GM23338 (cell line): ENCODE measurements at regions not wholly inside any gene's neighbourhood (a gene's known extent, or its start where the extent isn't known, plus 50 kb on each side); places are given as distances from the start of the nearest gene placed in this dataset.

Experiments
- ATAC-seq: fragments of 200-7000 bp; cut with Tn5 transposase; 3 replicates; pipeline ENCODE4 v1.9.1; 2020
- DNase-seq: peaks from one replicate; pipeline ENCODE4 v3.0.0-alpha.2; 2015; ENCODE audit warnings: low spot score
- H2AFZ ChIP-seq: fragments of 200-600 bp; sonication (generic); 2 replicates; pipeline ENCODE4 v1.8.0; 2016; ENCODE audit warnings: antibody characterized with exemption, mild to moderate bottlenecking, moderate library complexity
- H3F3A ChIP-seq: fragments of 200-600 bp; sonication (generic); replicated peaks from 2 replicates; pipeline ENCODE4 v1.8.0; 2017; ENCODE audit warnings: antibody characterized with exemption, mixed run types, low read depth
- H3K27ac ChIP-seq: fragments of 200-600 bp; sonication (generic); 2 replicates; pipeline ENCODE4 v1.6.1; 2016; ENCODE audit warnings: low read depth
- H3K27me3 ChIP-seq: fragments of 200-600 bp; sonication (generic); 2 replicates; pipeline ENCODE4 v1.8.0; 2016; ENCODE audit warnings: mild to moderate bottlenecking, mixed run types, moderate library complexity; ENCODE audit not compliant: insufficient read depth
- H3K36me3 ChIP-seq: fragments of 200-600 bp; sonication (generic); 2 replicates; pipeline ENCODE4 v1.8.0; 2016; ENCODE audit warnings: mild to moderate bottlenecking; ENCODE audit not compliant: insufficient read depth
- H3K4me1 ChIP-seq: fragments of 200-600 bp; sonication (generic); 2 replicates; pipeline ENCODE4 v1.8.0; 2016; ENCODE audit warnings: mild to moderate bottlenecking, moderate library complexity; ENCODE audit not compliant: insufficient read depth
- H3K4me2 ChIP-seq: fragments of 200-600 bp; sonication (generic); 2 replicates; pipeline ENCODE4 v1.7.1; 2017; ENCODE audit warnings: mixed run types
- H3K4me3 ChIP-seq: fragments of 200-600 bp; sonication (generic); 2 replicates; pipeline ENCODE4 v1.6.1; 2016; ENCODE audit warnings: mixed run types
- H3K79me2 ChIP-seq: fragments of 200-600 bp; sonication (generic); replicated peaks from 2 replicates; pipeline ENCODE4 v1.8.0; 2017; ENCODE audit warnings: mild to moderate bottlenecking; ENCODE audit not compliant: insufficient read depth
- H3K9me2 ChIP-seq: fragments of 200-600 bp; sonication (generic); 2 replicates; pipeline ENCODE4 v1.8.0; 2017; ENCODE audit not compliant: insufficient read depth
- H4K20me1 ChIP-seq: fragments of 200-600 bp; sonication (generic); replicated peaks from 2 replicates; pipeline ENCODE4 v1.8.0; 2017; ENCODE audit warnings: mild to moderate bottlenecking; ENCODE audit not compliant: insufficient read depth
- H3K27ac Mint-ChIP-seq: 2 replicates; pipeline ENCODE4 v1.8.0; 2020; ENCODE audit warnings: inconsistent platforms, mild to moderate bottlenecking, moderate library complexity, mixed read lengths
- H3K27me3 Mint-ChIP-seq: 3 replicates; pipeline ENCODE4 v1.8.0; 2022; ENCODE audit warnings: low read depth, mild to moderate bottlenecking, moderate library complexity, mixed read lengths, inconsistent platforms; ENCODE audit not compliant: insufficient read depth, poor library complexity
- H3K36me3 Mint-ChIP-seq: 3 replicates; pipeline ENCODE4 v1.8.0; 2021; ENCODE audit warnings: low read depth, mild to moderate bottlenecking, inconsistent platforms, moderate library complexity, mixed read lengths
- H3K4me1 Mint-ChIP-seq: 3 replicates; pipeline ENCODE4 v1.8.0; 2020; ENCODE audit warnings: mild to moderate bottlenecking, inconsistent platforms, mixed read lengths
- H3K4me3 Mint-ChIP-seq: 3 replicates; pipeline ENCODE4 v1.8.0; 2021; ENCODE audit warnings: moderate library complexity, mild to moderate bottlenecking, inconsistent platforms, mixed read lengths
- H3K9me3 Mint-ChIP-seq: 3 replicates; pipeline ENCODE4 v1.8.0; 2020; ENCODE audit warnings: moderate library complexity, mild to moderate bottlenecking, inconsistent platforms, mixed read lengths
- CREB1 ChIP-seq: fragments of 250-450 bp; sonication (Bioruptor Pico); IDR thresholded peaks from 2 replicates; pipeline ENCODE4 v1.5.0; 2020; ENCODE audit warnings: low read depth, mild to moderate bottlenecking, moderate library complexity
- CTCF ChIP-seq, 2 experiments: fragments of 200-600 bp in 1 of 2; sonication (generic) in 1 of 2; conservative IDR thresholded peaks; 2 replicates each; pipeline versions ENCODE4 v1.5.1 to v1.6.1; 2016 to 2017; ENCODE audit warnings: antibody characterized with exemption in 2 of 2, low read depth in 2 of 2, mild to moderate bottlenecking in 2 of 2, moderate library complexity in 1 of 2
- ETS1 ChIP-seq: IDR thresholded peaks from 2 replicates; pipeline ENCODE4 v1.6.1; 2016; ENCODE audit warnings: antibody characterized with exemption
- EZH2 ChIP-seq: fragments of 200-600 bp; sonication (generic); IDR thresholded peaks from one replicate; pipeline ENCODE4 v1.8.0; 2017; ENCODE audit warnings: antibody characterized with exemption, mild to moderate bottlenecking, low read depth; ENCODE audit not compliant: unreplicated experiment
- EZH2phosphoT487 ChIP-seq: fragments of 200-600 bp; sonication (generic); IDR thresholded peaks from one replicate; pipeline ENCODE4 v1.8.1; 2018; ENCODE audit warnings: antibody characterized with exemption; ENCODE audit not compliant: unreplicated experiment
- JUNB ChIP-seq: IDR thresholded peaks from one replicate; pipeline ENCODE4 v1.6.1; 2016; ENCODE audit warnings: antibody characterized with exemption; ENCODE audit not compliant: unreplicated experiment
- POLR2AphosphoS5 ChIP-seq: IDR thresholded peaks from 2 replicates; pipeline ENCODE4 v1.6.1; 2016; ENCODE audit warnings: antibody characterized with exemption, low read depth
- REST ChIP-seq: IDR thresholded peaks from one replicate; pipeline ENCODE4 v1.6.1; 2018; ENCODE audit warnings: antibody characterized with exemption; ENCODE audit not compliant: unreplicated experiment
- STAT1 ChIP-seq: IDR thresholded peaks from one replicate; pipeline ENCODE4 v1.6.1; 2016; ENCODE audit warnings: antibody characterized with exemption; ENCODE audit not compliant: unreplicated experiment
- ZNF331 ChIP-seq: fragments of 250-450 bp; sonication (Bioruptor Pico); IDR thresholded peaks from 2 replicates; pipeline ENCODE4 v1.5.0; 2020; ENCODE audit warnings: low read depth, mild to moderate bottlenecking, moderate library complexity
- TF ChIP-seq, protein P1 (sequence below): fragments of 250-450 bp; sonication (Bioruptor Pico); IDR thresholded peaks from 2 replicates; pipeline ENCODE4 v1.5.0; 2020; ENCODE audit warnings: mild to moderate bottlenecking, moderate library complexity

- H3K4me1 Mint-ChIP-seq = no peaks in the 10 kb centered on the region
- no peak overlapping the region for H3K4me2 ChIP-seq
- no peaks in the 10 kb centered on the region for H3K36me3 Mint-ChIP-seq
- H4K20me1 ChIP-seq = no peaks in the 10 kb centered on the region
- no peaks in the 10 kb centered on the region for H3K4me1 ChIP-seq
- TF ChIP-seq EZH2phosphoT487 (no peak), POLR2AphosphoS5 (no peak), ETS1 (no peak), EZH2 (no peak), STAT1 (no peak), REST (no peak), CTCF (conservative IDR thresholded peaks at IDR 0.05; ENCODE audit: low read depth in 2 of 2) (no peak), JUNB (no peak), ZNF331 (no peak), CREB1 (CRISPR knock-in tag) (no peak)
- TF ChIP-seq, protein P1, sequence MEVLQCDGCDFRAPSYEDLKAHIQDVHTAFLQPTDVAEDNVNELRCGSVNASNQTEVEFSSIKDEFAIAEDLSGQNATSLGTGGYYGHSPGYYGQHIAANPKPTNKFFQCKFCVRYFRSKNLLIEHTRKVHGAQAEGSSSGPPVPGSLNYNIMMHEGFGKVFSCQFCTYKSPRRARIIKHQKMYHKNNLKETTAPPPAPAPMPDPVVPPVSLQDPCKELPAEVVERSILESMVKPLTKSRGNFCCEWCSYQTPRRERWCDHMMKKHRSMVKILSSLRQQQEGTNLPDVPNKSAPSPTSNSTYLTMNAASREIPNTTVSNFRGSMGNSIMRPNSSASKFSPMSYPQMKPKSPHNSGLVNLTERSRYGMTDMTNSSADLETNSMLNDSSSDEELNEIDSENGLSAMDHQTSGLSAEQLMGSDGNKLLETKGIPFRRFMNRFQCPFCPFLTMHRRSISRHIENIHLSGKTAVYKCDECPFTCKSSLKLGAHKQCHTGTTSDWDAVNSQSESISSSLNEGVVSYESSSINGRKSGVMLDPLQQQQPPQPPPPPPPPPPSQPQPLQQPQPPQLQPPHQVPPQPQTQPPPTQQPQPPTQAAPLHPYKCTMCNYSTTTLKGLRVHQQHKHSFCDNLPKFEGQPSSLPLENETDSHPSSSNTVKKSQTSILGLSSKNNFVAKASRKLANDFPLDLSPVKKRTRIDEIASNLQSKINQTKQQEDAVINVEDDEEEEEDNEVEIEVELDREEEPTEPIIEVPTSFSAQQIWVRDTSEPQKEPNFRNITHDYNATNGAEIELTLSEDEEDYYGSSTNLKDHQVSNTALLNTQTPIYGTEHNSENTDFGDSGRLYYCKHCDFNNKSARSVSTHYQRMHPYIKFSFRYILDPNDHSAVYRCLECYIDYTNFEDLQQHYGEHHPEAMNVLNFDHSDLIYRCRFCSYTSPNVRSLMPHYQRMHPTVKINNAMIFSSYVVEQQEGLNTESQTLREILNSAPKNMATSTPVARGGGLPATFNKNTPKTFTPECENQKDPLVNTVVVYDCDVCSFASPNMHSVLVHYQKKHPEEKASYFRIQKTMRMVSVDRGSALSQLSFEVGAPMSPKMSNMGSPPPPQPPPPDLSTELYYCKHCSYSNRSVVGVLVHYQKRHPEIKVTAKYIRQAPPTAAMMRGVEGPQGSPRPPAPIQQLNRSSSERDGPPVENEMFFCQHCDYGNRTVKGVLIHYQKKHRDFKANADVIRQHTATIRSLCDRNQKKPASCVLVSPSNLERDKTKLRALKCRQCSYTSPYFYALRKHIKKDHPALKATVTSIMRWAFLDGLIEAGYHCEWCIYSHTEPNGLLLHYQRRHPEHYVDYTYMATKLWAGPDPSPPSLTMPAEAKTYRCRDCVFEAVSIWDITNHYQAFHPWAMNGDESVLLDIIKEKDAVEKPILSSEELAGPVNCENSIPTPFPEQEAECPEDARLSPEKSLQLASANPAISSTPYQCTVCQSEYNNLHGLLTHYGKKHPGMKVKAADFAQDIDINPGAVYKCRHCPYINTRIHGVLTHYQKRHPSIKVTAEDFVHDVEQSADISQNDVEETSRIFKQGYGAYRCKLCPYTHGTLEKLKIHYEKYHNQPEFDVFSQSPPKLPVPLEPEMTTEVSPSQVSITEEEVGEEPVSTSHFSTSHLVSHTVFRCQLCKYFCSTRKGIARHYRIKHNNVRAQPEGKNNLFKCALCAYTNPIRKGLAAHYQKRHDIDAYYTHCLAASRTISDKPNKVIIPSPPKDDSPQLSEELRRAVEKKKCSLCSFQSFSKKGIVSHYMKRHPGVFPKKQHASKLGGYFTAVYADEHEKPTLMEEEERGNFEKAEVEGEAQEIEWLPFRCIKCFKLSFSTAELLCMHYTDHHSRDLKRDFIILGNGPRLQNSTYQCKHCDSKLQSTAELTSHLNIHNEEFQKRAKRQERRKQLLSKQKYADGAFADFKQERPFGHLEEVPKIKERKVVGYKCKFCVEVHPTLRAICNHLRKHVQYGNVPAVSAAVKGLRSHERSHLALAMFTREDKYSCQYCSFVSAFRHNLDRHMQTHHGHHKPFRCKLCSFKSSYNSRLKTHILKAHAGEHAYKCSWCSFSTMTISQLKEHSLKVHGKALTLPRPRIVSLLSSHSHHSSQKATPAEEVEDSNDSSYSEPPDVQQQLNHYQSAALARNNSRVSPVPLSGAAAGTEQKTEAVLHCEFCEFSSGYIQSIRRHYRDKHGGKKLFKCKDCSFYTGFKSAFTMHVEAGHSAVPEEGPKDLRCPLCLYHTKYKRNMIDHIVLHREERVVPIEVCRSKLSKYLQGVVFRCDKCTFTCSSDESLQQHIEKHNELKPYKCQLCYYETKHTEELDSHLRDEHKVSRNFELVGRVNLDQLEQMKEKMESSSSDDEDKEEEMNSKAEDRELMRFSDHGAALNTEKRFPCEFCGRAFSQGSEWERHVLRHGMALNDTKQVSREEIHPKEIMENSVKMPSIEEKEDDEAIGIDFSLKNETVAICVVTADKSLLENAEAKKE = no peak
- no peaks in the 10 kb centered on the region for H3K79me2 ChIP-seq
- no peaks in the 10 kb centered on the region for H3F3A ChIP-seq
- ATAC-seq (no peak), DNase-seq (no peak)
- H3K27ac Mint-ChIP-seq = no peak overlapping the region
- H2AFZ ChIP-seq = no peak overlapping the region
- no peaks in the 10 kb centered on the region for H3K9me3 Mint-ChIP-seq
- H3K4me3 Mint-ChIP-seq = no peak overlapping the region
- H3K4me3 ChIP-seq = no peak overlapping the region
- H3K27me3 Mint-ChIP-seq = peaks cover 3% of the 10 kb centered on the region
- H3K9me2 ChIP-seq = no peaks in the 10 kb centered on the region
- H3K36me3 ChIP-seq = no peaks in the 10 kb centered on the region
- no peaks in the 10 kb centered on the region for H3K27me3 ChIP-seq
- H3K27ac ChIP-seq = no peak overlapping the region
Observed at GRCh38 chr5:6282352-6282751, 96.0 kb downstream of the MED10 start.
